Transverse colon (tissue), 4 donors: ENCODE measurements at regions not wholly inside any gene's neighbourhood (a gene's known extent, or its start where the extent isn't known, plus 50 kb on each side); places are given as distances from the start of the nearest gene placed in this dataset.

ENCODE experiments used
- EP300 ChIP-seq: sonication (generic); formaldehyde crosslinking; IDR thresholded peaks from one replicate; pipeline ENCODE4 v1.6.1; 2017; ENCODE audit warnings: antibody characterized with exemption, low read depth
- POLR2A ChIP-seq: fragments of 450-650 bp; IDR thresholded peaks from one replicate; pipeline ENCODE4 v1.6.1; 2016; ENCODE audit warnings: antibody characterized with exemption, mild to moderate bottlenecking, moderate library complexity
- POLR2AphosphoS5 ChIP-seq, 3 donors: sonication (generic); formaldehyde crosslinking; IDR thresholded peaks; one replicate each; pipeline ENCODE4 v1.6.1; 2016; ENCODE audit warnings: antibody characterized with exemption in 3 of 3
- TF ChIP-seq, protein P1 (sequence below), 5 experiments: fragments of 200-600 bp in 3 of 5; fragments of 450-650 bp in 2 of 5; sonication (generic) in 3 of 5; IDR thresholded peaks; 1 replicate in 2 of 5; 2 replicates in 3 of 5; pipeline ENCODE4 v1.5.1; 2016 to 2017; ENCODE audit warnings: antibody characterized with exemption in 5 of 5, inconsistent platforms in 3 of 5, mild to moderate bottlenecking in 2 of 5, moderate library complexity in 1 of 5

GRCh38 chr11:44457862-44458261 lies 107.6 kb upstream of the CD82 start:
- TF ChIP-seq EP300 (no peak), POLR2A (no peak), POLR2AphosphoS5 (IDR thresholded peaks at IDR 0.05) (no peak)
- TF ChIP-seq, protein P1, sequence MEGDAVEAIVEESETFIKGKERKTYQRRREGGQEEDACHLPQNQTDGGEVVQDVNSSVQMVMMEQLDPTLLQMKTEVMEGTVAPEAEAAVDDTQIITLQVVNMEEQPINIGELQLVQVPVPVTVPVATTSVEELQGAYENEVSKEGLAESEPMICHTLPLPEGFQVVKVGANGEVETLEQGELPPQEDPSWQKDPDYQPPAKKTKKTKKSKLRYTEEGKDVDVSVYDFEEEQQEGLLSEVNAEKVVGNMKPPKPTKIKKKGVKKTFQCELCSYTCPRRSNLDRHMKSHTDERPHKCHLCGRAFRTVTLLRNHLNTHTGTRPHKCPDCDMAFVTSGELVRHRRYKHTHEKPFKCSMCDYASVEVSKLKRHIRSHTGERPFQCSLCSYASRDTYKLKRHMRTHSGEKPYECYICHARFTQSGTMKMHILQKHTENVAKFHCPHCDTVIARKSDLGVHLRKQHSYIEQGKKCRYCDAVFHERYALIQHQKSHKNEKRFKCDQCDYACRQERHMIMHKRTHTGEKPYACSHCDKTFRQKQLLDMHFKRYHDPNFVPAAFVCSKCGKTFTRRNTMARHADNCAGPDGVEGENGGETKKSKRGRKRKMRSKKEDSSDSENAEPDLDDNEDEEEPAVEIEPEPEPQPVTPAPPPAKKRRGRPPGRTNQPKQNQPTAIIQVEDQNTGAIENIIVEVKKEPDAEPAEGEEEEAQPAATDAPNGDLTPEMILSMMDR (IDR thresholded peaks at IDR 0.05), result no peak
